Calu3 (cell line): ENCODE measurements at regions not wholly inside any gene's neighbourhood (a gene's known extent, or its start where the extent isn't known, plus 50 kb on each side); places are given as distances from the start of the nearest gene placed in this dataset.

Experiments used
- BruUV-seq: library from RNA; stranded (reverse); fragments of 400-500 nt; replicated peaks from 2 replicates; lab custom pipeline; 2021; lab: Mats Ljungman, UMichigan
- CTCF ChIA-PET: fragments of 300-600 bp; sonication (Branson Sonifier 250); formaldehyde crosslinking; loops from one replicate; lab custom pipeline; 2022; ENCODE audit warnings: antibody characterized with exemption; lab: Charles Lee
- DNase-seq: peaks from one replicate; pipeline ENCODE4 v3.0.0; 2022
- H3K27ac Mint-ChIP-seq: one replicate; pipeline ENCODE4 v1.8.0; 2022; ENCODE audit warnings: mixed read lengths; ENCODE audit not compliant: unreplicated experiment
- H3K27me3 Mint-ChIP-seq: one replicate; pipeline ENCODE4 v1.8.0; 2022; ENCODE audit warnings: mixed read lengths; ENCODE audit not compliant: unreplicated experiment
- H3K36me3 Mint-ChIP-seq: one replicate; pipeline ENCODE4 v1.8.0; 2022; ENCODE audit warnings: mild to moderate bottlenecking, moderate library complexity, mixed read lengths; ENCODE audit not compliant: insufficient read depth, unreplicated experiment
- H3K4me1 Mint-ChIP-seq: one replicate; pipeline ENCODE4 v1.8.0; 2022; ENCODE audit warnings: mild to moderate bottlenecking, low read depth, mixed read lengths; ENCODE audit not compliant: unreplicated experiment
- H3K4me3 Mint-ChIP-seq: one replicate; pipeline ENCODE4 v1.8.0; 2022; ENCODE audit warnings: mild to moderate bottlenecking, low read depth, moderate library complexity, mixed read lengths; ENCODE audit not compliant: unreplicated experiment
- H3K9me3 Mint-ChIP-seq: one replicate; pipeline ENCODE4 v1.8.0; 2022; ENCODE audit warnings: low read depth, mixed read lengths; ENCODE audit not compliant: unreplicated experiment
- CTCF ChIP-seq: fragments of 200-600 bp; IDR thresholded peaks from one replicate; pipeline ENCODE4 v1.8.0; 2022; ENCODE audit warnings: antibody characterized with exemption; ENCODE audit not compliant: unreplicated experiment
- intact Hi-C: fragments of 100-400 bp; cut with micrococcal nuclease; formaldehyde crosslinking; loops from one replicate; pipeline ENCODE4 v1.10.0; 2022; ENCODE audit not compliant: unreplicated experiment

- TF ChIP-seq CTCF, result no peak
- peaks cover 18% of the 10 kb centered on the region for H3K27me3 Mint-ChIP-seq
- H3K36me3 Mint-ChIP-seq, result no peaks in the 10 kb centered on the region
- H3K4me3 Mint-ChIP-seq, result no peak overlapping the region
- no peaks in the 10 kb centered on the region for H3K4me1 Mint-ChIP-seq
- H3K9me3 Mint-ChIP-seq, result no peaks in the 10 kb centered on the region
- CTCF ChIA-PET, result interaction anchor here (0.5 kb wide), 1 partner anchor 289 kb away, joined by 5 read pairs; no protein-coding TSS in a partner anchor
- BruUV-seq, result no TSS peak
- DNase-seq, result no peak
- intact Hi-C loops, result no loop called here
- no peak overlapping the region for H3K27ac Mint-ChIP-seq
Observed at GRCh38 chr2:60693551-60693950, 62.5 kb upstream of the PAPOLG start.

DNA sequence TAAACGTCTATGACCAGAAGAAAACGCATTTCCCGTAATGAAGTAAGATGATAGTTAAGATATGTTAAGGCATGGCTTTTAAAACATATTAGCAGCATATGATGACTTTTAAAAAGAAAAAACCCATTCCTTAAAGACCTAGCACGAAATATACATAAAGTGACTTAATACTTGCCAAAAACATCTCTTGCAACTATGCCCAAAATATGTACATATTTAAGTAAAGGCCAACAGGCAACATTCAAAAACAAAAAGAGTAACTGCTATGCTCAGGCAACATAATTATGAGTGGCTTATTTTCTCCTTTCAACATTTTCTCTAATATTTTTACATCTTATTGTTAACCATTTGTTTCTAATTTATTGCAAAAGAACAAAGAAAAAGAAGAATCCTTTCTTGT lies 60.3 kb upstream of the PAPOLG start:
- TF ChIP-seq CTCF, result no peak
- Mint-ChIP-seq H3K4me3 (no peak overlapping the region), H3K27me3 (no peaks in the 10 kb centered on the region), H3K9me3 (no peaks in the 10 kb centered on the region), H3K4me1 (no peaks in the 10 kb centered on the region), H3K27ac (no peak overlapping the region), H3K36me3 (no peaks in the 10 kb centered on the region)
- no peak for DNase-seq
- CTCF ChIA-PET, result interaction anchor here (0.8 kb wide), 1 partner anchor 21 kb away, joined by 4 read pairs; no protein-coding TSS in a partner anchor
- no TSS peak for BruUV-seq
- intact Hi-C loops, result no loop called here

- no peaks in the 10 kb centered on the region for H3K27me3 Mint-ChIP-seq
- H3K9me3 Mint-ChIP-seq, result no peaks in the 10 kb centered on the region
- DNase-seq, result no peak
- no peak for TF ChIP-seq CTCF
- intact Hi-C loops, result no loop called here
- no peak overlapping the region for H3K4me3 Mint-ChIP-seq
- BruUV-seq, result no TSS peak
- CTCF ChIA-PET, result no interaction called here
- no peak overlapping the region for H3K27ac Mint-ChIP-seq
- no peaks in the 10 kb centered on the region for H3K36me3 Mint-ChIP-seq
- H3K4me1 Mint-ChIP-seq, result no peaks in the 10 kb centered on the region
Observed at GRCh38 chr2:60699617-60700016, 56.5 kb upstream of the PAPOLG start.

DNA sequence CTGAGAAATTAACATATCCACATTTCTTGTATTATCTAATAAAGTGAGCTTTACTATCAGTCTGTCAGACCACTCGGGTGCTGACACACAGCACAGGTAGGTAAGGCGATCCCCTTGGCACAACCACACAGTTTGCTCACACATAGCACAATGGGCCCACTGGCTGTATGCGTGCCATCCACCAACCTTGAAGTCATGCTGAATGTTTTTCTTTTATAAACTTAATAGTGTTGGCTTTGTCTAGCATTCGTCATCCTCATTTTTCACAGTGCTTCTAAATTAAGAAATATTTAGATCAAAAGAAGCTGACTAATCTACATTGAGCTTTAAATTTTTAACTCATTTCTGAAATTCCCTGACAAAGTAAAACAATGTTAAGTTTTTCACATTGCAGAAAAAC lies 50.0 kb upstream of the PAPOLG start:
- no peak overlapping the region for H3K4me3 Mint-ChIP-seq
- no TSS peak for BruUV-seq
- H3K27ac Mint-ChIP-seq, result no peak overlapping the region
- no peaks in the 10 kb centered on the region for H3K36me3 Mint-ChIP-seq
- no peaks in the 10 kb centered on the region for H3K27me3 Mint-ChIP-seq
- no peaks in the 10 kb centered on the region for H3K4me1 Mint-ChIP-seq
- no peak for DNase-seq
- CTCF ChIA-PET, result interaction anchor here (2.0 kb wide), 1 partner anchor 293 kb away, joined by 9 read pairs; no protein-coding TSS in a partner anchor
- intact Hi-C loops, result loop anchor here (5.0 kb wide), 1 partner anchor 51 kb away; the partner anchor contains the start of gene PAPOLG
- H3K9me3 Mint-ChIP-seq, result no peaks in the 10 kb centered on the region
- no peak for TF ChIP-seq CTCF
